AG04450 (cell line): ENCODE measurements at regions not wholly inside any gene's neighbourhood (a gene's known extent, or its start where the extent isn't known, plus 50 kb on each side); places are given as distances from the start of the nearest gene placed in this dataset.

Experiments
- CTCF ChIA-PET: fragments of 300-600, 350-600 bp; formaldehyde crosslinking; extraction: SDS; loops from one replicate; lab custom pipeline; 2022; ENCODE audit warnings: antibody characterized with exemption, inconsistent platforms; lab: Charles Lee
- POLR2A ChIA-PET: fragments of 350-600 bp; formaldehyde crosslinking; extraction: SDS; loops from one replicate; lab custom pipeline; 2021; ENCODE audit warnings: antibody characterized with exemption, inconsistent platforms; lab: Yijun Ruan, JAX
- DNase-seq: peaks from one replicate; pipeline ENCODE4 v3.0.0-alpha.2; 2011; ENCODE audit warnings: low read depth, low spot score
- H3K27ac ChIP-seq: one replicate; pipeline ENCODE4 v1.5.1; 2012; ENCODE audit warnings: low read depth, low read length, control low read depth
- H3K27me3 ChIP-seq: one replicate; pipeline ENCODE4 v1.6.0; 2012; ENCODE audit warnings: low read length; ENCODE audit not compliant: control insufficient read depth, insufficient read depth
- H3K4me3 ChIP-seq: 2 replicates; pipeline ENCODE4 v1.5.1; 2011; ENCODE audit warnings: mild to moderate bottlenecking, low read depth, low read length, control low read depth
- H3K9me3 ChIP-seq: 2 replicates; pipeline ENCODE4 v1.5.1; 2012; ENCODE audit warnings: low read length; ENCODE audit not compliant: control insufficient read depth, insufficient read depth
- TF ChIP-seq, protein P1 (sequence below): IDR thresholded peaks from 2 replicates; pipeline ENCODE4 v1.5.1; 2011; ENCODE audit warnings: low read depth, low read length, control low read depth, inconsistent platforms

DNA sequence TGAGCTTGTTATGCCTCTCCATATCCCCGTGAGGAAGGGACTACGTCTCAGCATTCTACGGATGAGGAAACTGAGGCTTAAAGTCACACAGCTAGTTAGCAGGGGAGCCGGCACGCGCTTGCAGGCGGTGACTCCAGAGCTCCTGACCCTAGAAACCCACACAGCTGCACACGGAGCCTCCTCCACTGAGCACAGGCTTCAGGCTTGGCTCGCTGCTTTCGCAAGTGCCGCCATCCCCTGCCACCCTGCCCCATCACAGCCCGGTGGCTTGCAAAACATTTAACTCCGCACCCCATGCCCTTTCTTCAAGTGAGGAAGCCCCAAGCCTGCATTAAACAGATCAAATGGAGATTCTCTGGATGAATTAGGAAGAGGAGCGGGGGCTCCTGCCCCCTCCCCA is 138.3 kb downstream of the HSD17B3 start:
- Histone ChIP-seq H3K4me3 (no peak overlapping the region), H3K27me3 (peaks cover 30% of the 10 kb centered on the region), H3K9me3 (no peaks in the 10 kb centered on the region; the same call in 1 of the 2 replicates), H3K27ac (no peak overlapping the region)
- POLR2A ChIA-PET: no interaction called here
- TF ChIP-seq, protein P1, sequence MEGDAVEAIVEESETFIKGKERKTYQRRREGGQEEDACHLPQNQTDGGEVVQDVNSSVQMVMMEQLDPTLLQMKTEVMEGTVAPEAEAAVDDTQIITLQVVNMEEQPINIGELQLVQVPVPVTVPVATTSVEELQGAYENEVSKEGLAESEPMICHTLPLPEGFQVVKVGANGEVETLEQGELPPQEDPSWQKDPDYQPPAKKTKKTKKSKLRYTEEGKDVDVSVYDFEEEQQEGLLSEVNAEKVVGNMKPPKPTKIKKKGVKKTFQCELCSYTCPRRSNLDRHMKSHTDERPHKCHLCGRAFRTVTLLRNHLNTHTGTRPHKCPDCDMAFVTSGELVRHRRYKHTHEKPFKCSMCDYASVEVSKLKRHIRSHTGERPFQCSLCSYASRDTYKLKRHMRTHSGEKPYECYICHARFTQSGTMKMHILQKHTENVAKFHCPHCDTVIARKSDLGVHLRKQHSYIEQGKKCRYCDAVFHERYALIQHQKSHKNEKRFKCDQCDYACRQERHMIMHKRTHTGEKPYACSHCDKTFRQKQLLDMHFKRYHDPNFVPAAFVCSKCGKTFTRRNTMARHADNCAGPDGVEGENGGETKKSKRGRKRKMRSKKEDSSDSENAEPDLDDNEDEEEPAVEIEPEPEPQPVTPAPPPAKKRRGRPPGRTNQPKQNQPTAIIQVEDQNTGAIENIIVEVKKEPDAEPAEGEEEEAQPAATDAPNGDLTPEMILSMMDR: no peak
- no peak for DNase-seq
- CTCF ChIA-PET: no interaction called here

DNA sequence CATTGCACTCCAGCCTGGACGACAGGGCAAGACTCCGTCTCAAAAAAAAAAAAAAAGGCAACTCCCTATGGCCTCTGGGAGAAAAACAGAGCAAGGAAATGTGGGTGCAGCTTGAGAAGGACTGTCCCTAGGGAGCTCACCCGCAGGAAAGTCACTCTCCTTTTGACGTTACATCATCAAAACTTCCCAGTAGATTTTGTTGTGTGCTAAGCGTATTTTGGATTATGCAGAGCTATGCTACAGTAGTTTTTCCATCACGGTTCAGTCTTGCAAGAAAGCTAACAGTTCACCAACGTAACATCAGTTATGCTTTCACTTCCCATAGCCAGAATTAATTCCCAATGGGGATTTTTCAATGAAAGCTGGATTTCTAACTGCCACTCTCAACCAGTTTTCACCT is 138.8 kb downstream of the HSD17B3 start:
- H3K9me3 ChIP-seq: no peaks in the 10 kb centered on the region; the same call in 1 of the 2 replicates
- DNase-seq: no peak
- H3K27ac ChIP-seq: no peak overlapping the region
- POLR2A ChIA-PET: no interaction called here
- CTCF ChIA-PET: interaction anchor here (0.7 kb wide), 1 partner anchor 29 kb away, joined by 3 read pairs; no protein-coding TSS in a partner anchor
- TF ChIP-seq, protein P1: no peak
- H3K27me3 ChIP-seq: peaks cover 27% of the 10 kb centered on the region
- no peak overlapping the region for H3K4me3 ChIP-seq

DNA sequence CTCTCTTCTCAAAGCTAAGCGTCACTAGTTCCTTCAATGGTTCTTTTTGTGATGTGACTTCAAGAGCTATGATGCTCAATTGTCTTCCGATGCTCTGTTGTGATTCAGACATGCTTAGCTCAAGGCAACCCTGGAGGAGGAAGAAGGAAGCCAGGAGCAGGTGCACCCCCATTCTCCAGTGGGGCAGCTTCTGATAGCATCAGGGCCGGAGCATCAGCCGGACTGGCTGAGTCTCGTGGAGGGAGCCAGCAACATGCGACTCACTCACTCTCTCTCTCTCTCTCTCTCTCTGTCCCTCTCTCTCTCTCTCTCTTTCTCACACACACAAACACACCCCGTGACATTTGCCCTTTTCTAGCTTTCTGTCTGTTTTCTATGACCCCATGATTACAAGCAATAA is 140.2 kb downstream of the HSD17B3 start:
- POLR2A ChIA-PET: no interaction called here
- no peak for DNase-seq
- CTCF ChIA-PET: no interaction called here
- TF ChIP-seq, protein P1: no peak
- no peak overlapping the region for H3K4me3 ChIP-seq
- peaks cover 32% of the 10 kb centered on the region for H3K27me3 ChIP-seq
- H3K27ac ChIP-seq: no peak overlapping the region
- no peaks in the 10 kb centered on the region; the same call in 1 of the 2 replicates for H3K9me3 ChIP-seq

DNA sequence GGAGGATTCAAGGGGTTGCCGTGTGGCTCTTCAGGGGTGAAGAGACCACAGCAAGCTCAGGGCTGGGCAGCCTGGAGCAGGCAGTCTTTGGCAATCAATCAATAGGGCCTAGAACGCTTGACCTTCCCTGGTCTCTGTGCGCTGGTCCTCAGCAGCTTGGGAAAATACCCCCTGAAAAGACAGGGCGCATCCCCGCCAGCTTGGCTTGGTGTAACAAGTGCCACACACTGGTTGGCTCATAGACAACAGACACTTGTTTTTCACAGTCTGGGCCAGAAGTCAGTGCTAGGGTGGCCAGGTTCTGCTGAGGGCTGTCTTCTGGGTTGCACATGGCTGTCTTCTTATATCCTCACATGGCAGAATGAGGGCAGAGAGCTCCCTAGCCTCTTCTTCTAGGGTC is 141.1 kb downstream of the HSD17B3 start:
- CTCF ChIA-PET: no interaction called here
- DNase-seq: no peak
- H3K4me3 ChIP-seq: no peak overlapping the region
- H3K27me3 ChIP-seq: peaks cover 39% of the 10 kb centered on the region
- H3K27ac ChIP-seq: no peak overlapping the region
- TF ChIP-seq, protein P1: no peak
- no peaks in the 10 kb centered on the region; the same call in 1 of the 2 replicates for H3K9me3 ChIP-seq
- POLR2A ChIA-PET: no interaction called here

DNA sequence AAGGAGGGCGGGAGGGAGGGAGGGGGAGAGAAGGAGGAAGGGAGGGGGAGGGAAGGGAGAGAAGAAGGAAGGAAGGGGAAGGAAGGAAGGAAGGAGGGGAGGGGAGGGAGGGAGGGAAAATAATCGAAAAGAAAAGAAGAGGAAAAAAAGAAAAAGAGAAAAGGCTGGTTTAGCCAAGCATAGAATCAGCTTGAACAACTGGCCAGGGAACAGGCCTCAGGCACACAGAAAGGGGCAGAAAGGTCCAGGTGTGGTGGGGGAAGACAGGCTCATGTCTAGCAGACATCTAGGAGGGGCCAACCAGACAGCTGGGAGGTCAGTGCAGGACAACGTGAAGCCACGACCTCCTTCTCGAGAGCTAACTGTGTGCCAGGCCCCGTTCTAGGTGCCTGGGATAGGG is 141.8 kb downstream of the HSD17B3 start:
- no peak overlapping the region for H3K4me3 ChIP-seq
- H3K9me3 ChIP-seq: no peaks in the 10 kb centered on the region; the same call in 1 of the 2 replicates
- H3K27ac ChIP-seq: no peak overlapping the region
- TF ChIP-seq, protein P1: no peak
- POLR2A ChIA-PET: no interaction called here
- H3K27me3 ChIP-seq: peaks cover 41% of the 10 kb centered on the region
- CTCF ChIA-PET: no interaction called here
- no peak for DNase-seq
